ENCODE measurements at regions not wholly inside any gene's neighbourhood (a gene's known extent, or its start where the extent isn't known, plus 50 kb on each side); places are given as distances from the start of the nearest gene placed in this dataset.
"Not testable (repeated sequence)": the region's sequence is repeated elsewhere in the genome, so short reads cannot be mapped to it uniquely, and the experiment has no call there.

GRCh38 chr12:114579389-114579788 lies 104.6 kb downstream of the TBX3 start:
- no peak for FAIRE-seq
- no peak for DNase-seq (ENCODE audit: insufficient read length)
- no peak for TF ChIP-seq TAF1 (IDR thresholded peaks at IDR 0.05; ENCODE audit: borderline replicate concordance, low read depth, low read length)
- no peak for TF ChIP-seq POLR2AphosphoS5 (IDR thresholded peaks at IDR 0.05; ENCODE audit: low read depth, low read length)
- TF ChIP-seq POLR2A (IDR thresholded peaks at IDR 0.05; ENCODE audit: low read depth, low read length): no peak

DNA sequence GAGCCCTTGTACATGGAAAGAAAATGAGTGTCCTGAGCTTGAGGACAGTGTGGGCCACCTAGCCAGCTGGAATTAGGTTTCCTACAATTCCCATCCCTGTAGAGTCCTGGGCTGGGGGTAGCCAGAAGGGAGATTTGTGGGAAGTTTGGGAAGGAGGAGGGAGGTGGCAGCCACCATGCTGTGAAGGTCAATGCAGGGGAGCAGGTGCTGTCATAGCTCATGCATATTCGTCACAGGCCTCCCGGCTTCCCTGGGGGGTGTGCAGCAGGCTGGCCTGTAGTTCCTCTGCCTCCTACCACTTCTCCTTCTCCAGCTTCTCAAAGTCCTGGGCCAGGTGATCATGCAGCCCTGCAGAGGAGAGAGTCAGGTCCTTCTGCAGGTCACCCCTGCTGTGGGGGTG lies 121.3 kb downstream of the TBX3 start:
- TF ChIP-seq POLR2AphosphoS5 (IDR thresholded peaks at IDR 0.05; ENCODE audit: low read depth, low read length) (no peak), TAF1 (IDR thresholded peaks at IDR 0.05; ENCODE audit: borderline replicate concordance, low read depth, low read length) (no peak), POLR2A (IDR thresholded peaks at IDR 0.05; ENCODE audit: low read depth, low read length) (no peak)
- FAIRE-seq (no peak), DNase-seq (ENCODE audit: insufficient read length) (no peak)

DNA sequence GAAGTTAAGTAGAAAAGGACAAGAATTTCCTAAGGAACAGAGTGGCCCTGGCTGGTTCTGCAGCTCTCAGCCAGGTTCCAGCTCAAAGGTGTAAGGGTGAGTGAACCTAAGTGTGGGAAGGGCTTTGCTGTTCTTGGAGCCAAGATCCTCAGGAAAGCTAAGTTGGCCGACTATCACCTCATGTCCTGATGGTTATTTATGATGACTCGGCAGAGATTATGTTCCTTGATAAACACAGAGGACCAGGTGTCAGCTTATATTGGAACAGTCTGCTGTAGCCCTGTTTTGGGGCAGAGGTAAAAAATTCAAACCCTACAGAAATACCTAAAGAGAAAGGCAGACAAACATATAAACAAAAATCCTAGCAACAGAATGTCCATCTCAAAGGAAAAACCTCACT lies 128.5 kb downstream of the TBX3 start:
- no peak for TF ChIP-seq TAF1 (IDR thresholded peaks at IDR 0.05; ENCODE audit: borderline replicate concordance, low read depth, low read length)
- TF ChIP-seq POLR2A (IDR thresholded peaks at IDR 0.05; ENCODE audit: low read depth, low read length): no peak
- TF ChIP-seq POLR2AphosphoS5 (IDR thresholded peaks at IDR 0.05; ENCODE audit: low read depth, low read length): no peak
- no peak for FAIRE-seq

DNA sequence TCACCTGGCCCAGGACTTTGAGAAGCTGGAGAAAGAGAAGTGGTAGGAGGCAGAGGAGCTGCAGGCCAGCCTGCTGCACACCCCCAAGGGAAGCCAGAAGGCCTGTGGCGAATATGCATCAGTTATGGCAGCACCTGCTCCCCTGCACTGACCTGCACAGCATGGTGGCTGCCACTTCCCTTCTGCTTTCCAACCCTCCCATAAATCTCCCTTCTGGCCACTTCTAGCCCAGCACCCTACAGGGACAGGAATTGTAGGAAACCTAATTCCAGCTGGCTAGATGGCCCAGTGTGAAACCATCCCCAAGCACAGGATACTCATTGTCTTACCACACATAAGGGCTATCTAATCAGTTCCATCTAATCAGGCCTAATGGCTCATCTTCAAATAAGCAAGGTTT lies 136.3 kb downstream of the TBX3 start:
- no peak for DNase-seq (ENCODE audit: insufficient read length)
- no peak for TF ChIP-seq POLR2AphosphoS5 (IDR thresholded peaks at IDR 0.05; ENCODE audit: low read depth, low read length)
- TF ChIP-seq TAF1 (IDR thresholded peaks at IDR 0.05; ENCODE audit: borderline replicate concordance, low read depth, low read length): no peak
- no peak for TF ChIP-seq POLR2A (IDR thresholded peaks at IDR 0.05; ENCODE audit: low read depth, low read length)
- no peak for FAIRE-seq

More for the DNA sequence above, 128.5 kb downstream of the TBX3 start:
- no peak for DNase-seq (ENCODE audit: insufficient read length)

DNA sequence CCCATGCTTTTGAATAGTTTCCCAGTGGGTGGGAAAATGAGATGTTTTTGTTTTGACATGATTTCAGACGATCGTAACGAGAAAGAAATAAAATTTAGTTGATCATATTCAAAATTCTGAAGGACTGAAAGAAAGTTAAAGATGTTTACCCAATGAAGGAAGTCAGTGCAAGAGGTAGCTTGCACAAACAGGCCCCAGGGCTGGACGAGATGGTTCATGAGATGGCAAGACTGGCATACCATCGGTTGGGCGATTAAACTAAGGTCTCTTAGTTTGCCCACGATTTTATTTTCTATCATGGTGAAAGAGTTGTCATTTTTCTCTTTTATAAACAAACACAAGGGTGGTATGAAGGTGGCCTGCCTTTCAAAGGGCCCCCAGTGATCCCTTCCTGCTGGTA lies 124.5 kb upstream of the TBX5 start:
- no peak for FAIRE-seq
- no peak for DNase-seq (ENCODE audit: insufficient read length)
- no peak for TF ChIP-seq TAF1 (IDR thresholded peaks at IDR 0.05; ENCODE audit: borderline replicate concordance, low read depth, low read length)

DNA sequence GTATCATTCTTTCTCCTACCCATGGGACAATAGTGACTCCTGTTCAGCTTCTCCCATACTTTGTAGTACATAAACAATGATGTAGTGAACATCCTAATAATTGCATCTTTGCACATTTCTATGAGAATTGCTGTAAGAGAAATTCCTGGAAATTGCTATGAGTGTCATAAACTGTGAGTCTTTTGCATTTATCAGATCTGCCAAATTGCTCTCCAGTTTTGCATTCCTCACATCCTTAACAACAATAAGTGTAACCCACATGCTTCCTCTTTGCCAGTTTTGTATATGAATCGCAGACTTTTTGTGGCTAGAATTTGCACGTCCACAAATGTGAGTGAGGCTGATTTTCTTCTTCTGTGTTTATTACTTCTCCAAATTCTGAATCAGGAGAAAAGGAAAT lies 124.0 kb upstream of the TBX5 start:
- TF ChIP-seq POLR2A (IDR thresholded peaks at IDR 0.05; ENCODE audit: low read depth, low read length) (no peak), POLR2AphosphoS5 (IDR thresholded peaks at IDR 0.05; ENCODE audit: low read depth, low read length) (no peak), TAF1 (IDR thresholded peaks at IDR 0.05; ENCODE audit: borderline replicate concordance, low read depth, low read length) (no peak)

GRCh38 chr12:114528766-114529165 lies 122.8 kb upstream of the TBX5 start:
- DNase-seq (ENCODE audit: insufficient read length): no peak
- TF ChIP-seq POLR2AphosphoS5 (IDR thresholded peaks at IDR 0.05; ENCODE audit: low read depth, low read length) (no peak), POLR2A (IDR thresholded peaks at IDR 0.05; ENCODE audit: low read depth, low read length) (no peak), TAF1 (IDR thresholded peaks at IDR 0.05; ENCODE audit: borderline replicate concordance, low read depth, low read length) (no peak)
- no peak for FAIRE-seq

More for the DNA sequence above, 124.0 kb upstream of the TBX5 start:
- FAIRE-seq (no peak), DNase-seq (ENCODE audit: insufficient read length) (no peak)

DNA sequence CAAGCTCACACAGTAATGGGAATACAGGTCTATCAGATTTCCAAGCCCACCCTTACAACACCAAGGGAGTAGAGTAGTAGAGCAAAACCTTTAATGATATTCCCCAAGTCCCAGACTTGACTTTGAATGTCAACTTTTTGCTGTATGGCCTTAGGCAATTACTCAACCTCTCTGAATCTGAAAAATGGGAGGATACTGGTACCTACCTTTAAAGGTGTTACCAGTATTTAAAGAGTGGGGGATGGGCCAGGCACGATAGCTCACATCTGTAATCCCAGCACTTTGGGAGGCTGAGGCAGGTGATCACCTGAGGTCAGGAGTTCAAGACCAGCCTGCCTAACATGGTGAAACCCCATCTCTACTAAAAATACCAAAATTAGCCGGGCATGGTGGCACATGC lies 115.2 kb upstream of the TBX5 start:
- not testable (repeated sequence) for FAIRE-seq; DNase-seq (ENCODE audit: insufficient read length)

DNA sequence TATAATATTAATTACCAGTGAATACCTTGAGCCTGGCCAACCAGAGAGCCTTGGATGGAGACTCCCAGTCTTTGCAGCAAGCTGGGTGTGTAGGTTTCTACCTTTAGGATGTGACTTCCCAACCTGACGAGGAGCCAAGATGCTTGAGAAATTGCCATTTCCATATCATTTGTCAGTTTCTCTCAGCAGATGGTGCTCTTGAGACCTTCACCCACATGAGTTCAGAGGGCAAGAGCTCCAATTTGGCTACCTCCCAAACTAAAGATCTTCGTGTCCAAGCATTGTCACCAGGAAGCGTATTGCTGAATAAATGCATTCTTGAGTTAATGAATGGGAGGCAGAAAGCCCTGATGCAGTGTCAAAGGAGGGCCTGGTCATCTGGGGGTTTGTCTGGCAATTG lies 106.4 kb upstream of the TBX5 start:
- FAIRE-seq (no peak), DNase-seq (ENCODE audit: insufficient read length) (no peak)
- no peak for TF ChIP-seq TAF1 (IDR thresholded peaks at IDR 0.05; ENCODE audit: borderline replicate concordance, low read depth, low read length)

- DNase-seq (ENCODE audit: insufficient read length) (peak; percentile 18), FAIRE-seq (peak; percentile 64)
- TF ChIP-seq POLR2A (IDR thresholded peaks at IDR 0.05; ENCODE audit: low read depth, low read length) (no peak), TAF1 (IDR thresholded peaks at IDR 0.05; ENCODE audit: borderline replicate concordance, low read depth, low read length) (no peak), POLR2AphosphoS5 (IDR thresholded peaks at IDR 0.05; ENCODE audit: low read depth, low read length) (no peak)
Observed at GRCh38 chr12:114508529-114509129, 102.7 kb upstream of the TBX5 start.

DNA sequence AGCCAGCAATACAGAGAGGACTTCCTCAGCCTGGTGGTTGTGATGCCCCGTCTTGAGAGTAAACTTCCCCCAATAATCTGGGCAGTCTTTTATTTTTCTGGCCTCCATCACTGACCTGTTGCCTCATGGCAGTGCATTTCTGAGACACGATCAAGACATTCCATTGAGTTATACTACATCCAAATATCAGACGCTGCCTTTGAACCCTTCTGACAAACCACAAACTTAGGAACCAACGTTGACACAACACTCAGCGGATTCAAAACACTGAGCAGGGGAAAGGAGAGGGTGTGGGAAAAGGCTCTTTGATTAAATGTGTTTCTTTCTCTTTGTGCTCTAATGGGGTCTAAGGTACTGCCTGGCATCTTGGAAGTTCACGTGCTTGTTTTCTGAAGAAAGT lies 100.7 kb upstream of the TBX5 start:
- no peak for DNase-seq (ENCODE audit: insufficient read length)
- TF ChIP-seq POLR2A (IDR thresholded peaks at IDR 0.05; ENCODE audit: low read depth, low read length) (no peak), TAF1 (IDR thresholded peaks at IDR 0.05; ENCODE audit: borderline replicate concordance, low read depth, low read length) (no peak), POLR2AphosphoS5 (IDR thresholded peaks at IDR 0.05; ENCODE audit: low read depth, low read length) (no peak)
- FAIRE-seq: no peak

DNA sequence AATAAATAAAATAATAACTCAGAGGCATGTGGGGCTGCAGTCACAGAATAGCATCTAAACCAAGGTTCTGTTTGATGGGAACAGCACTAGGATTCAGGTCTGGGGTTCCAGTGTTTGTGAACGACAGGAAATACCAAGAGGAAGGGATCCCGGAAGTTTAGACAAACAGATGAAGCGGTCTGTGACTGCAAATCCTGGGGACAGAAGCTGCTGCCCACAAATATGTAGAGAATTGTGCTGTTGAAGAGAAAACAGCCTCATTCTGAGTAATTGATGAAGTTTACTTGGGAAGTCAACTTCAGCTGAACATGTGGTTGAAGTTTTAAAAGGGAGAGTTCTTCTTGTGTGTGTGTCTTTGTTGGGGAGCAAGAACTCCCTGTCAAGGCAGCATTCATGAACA lies 98.4 kb upstream of the TBX5 start:
- TF ChIP-seq POLR2A (IDR thresholded peaks at IDR 0.05; ENCODE audit: low read depth, low read length) (no peak), POLR2AphosphoS5 (IDR thresholded peaks at IDR 0.05; ENCODE audit: low read depth, low read length) (no peak), TAF1 (IDR thresholded peaks at IDR 0.05; ENCODE audit: borderline replicate concordance, low read depth, low read length) (no peak)
- no peak for FAIRE-seq
- DNase-seq (ENCODE audit: insufficient read length): no peak

DNA sequence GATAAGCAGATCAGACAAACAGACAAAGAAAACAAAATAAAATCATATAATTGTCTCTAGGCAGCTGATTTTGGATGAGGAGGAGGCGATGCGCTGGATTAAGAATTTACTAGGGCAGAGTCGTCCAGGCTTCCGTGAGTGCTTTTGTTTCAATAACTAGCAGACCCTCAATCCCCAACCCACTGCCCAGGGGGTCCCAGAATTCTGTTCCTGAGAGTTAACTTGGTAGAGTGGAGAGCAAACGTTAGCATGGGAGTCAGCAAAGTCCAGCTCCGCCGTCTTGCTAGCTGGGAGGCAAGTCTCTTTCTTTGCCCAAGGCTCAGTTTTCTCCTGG lies 95.5 kb upstream of the TBX5 start:
- FAIRE-seq (no peak), DNase-seq (ENCODE audit: insufficient read length) (no peak)

More for the DNA sequence above, 95.5 kb upstream of the TBX5 start:
- TF ChIP-seq POLR2A (IDR thresholded peaks at IDR 0.05; ENCODE audit: low read depth, low read length) (no peak), TAF1 (IDR thresholded peaks at IDR 0.05; ENCODE audit: borderline replicate concordance, low read depth, low read length) (no peak), POLR2AphosphoS5 (IDR thresholded peaks at IDR 0.05; ENCODE audit: low read depth, low read length) (no peak)

Measured in GM12892 (cell line).